ENCODE measurements at regions not wholly inside any gene's neighbourhood (a gene's known extent, or its start where the extent isn't known, plus 50 kb on each side); places are given as distances from the start of the nearest gene placed in this dataset.

- no peak for DNase-seq
Measured at GRCh38 chr9:99441829-99442228, 219.7 kb downstream of the SEC61B start.

GRCh38 chr9:99445371-99445891, 223.3 kb downstream of the SEC61B start:
- DNase-seq, result no peak

- DNase-seq, result no peak
Measured at GRCh38 chr9:99445920-99446319, 223.8 kb downstream of the SEC61B start.

GRCh38 chr9:99447951-99448350, 225.9 kb downstream of the SEC61B start:
- no peak for DNase-seq

GRCh38 chr9:99449726-99450125, 227.6 kb downstream of the SEC61B start:
- no peak for DNase-seq

- no peak for DNase-seq
Measured at GRCh38 chr9:99451112-99451606, 229.1 kb downstream of the SEC61B start.

GRCh38 chr9:99457406-99457805, 235.3 kb downstream of the SEC61B start:
- no peak for DNase-seq

GRCh38 chr9:99457981-99458380, 235.9 kb downstream of the SEC61B start:
- no peak for DNase-seq

- DNase-seq, result no peak
Measured at GRCh38 chr9:99459919-99460318, 237.8 kb downstream of the SEC61B start.

- DNase-seq, result no peak
Measured at GRCh38 chr9:99463131-99463530, 241.0 kb downstream of the SEC61B start.

GRCh38 chr9:99464568-99464967, 242.5 kb downstream of the SEC61B start:
- DNase-seq, result no peak

GRCh38 chr9:99465231-99465907, 243.3 kb downstream of the SEC61B start:
- DNase-seq, result no peak

GRCh38 chr9:99466104-99466503, 244.0 kb downstream of the SEC61B start:
- no peak for DNase-seq

- no peak for DNase-seq
Measured at GRCh38 chr9:99466781-99467180, 244.7 kb downstream of the SEC61B start.

GRCh38 chr9:99471033-99471432, 249.0 kb downstream of the SEC61B start:
- no peak for DNase-seq

GRCh38 chr9:99472240-99472915, 250.3 kb downstream of the SEC61B start:
- DNase-seq, result no peak

- no peak for DNase-seq
Measured at GRCh38 chr9:99472916-99473245, 250.8 kb downstream of the SEC61B start.

- DNase-seq, result no peak
Measured at GRCh38 chr9:99474186-99474585, 252.1 kb downstream of the SEC61B start.

- no peak for DNase-seq
Measured at GRCh38 chr9:99475401-99476065, 253.5 kb downstream of the SEC61B start.

GRCh38 chr9:99478469-99479027, 256.5 kb downstream of the SEC61B start:
- DNase-seq, result no peak

GRCh38 chr9:99479929-99480328, 257.8 kb downstream of the SEC61B start:
- no peak for DNase-seq

GRCh38 chr9:99485459-99485858, 263.4 kb downstream of the SEC61B start:
- DNase-seq, result no peak

GRCh38 chr9:99486684-99487083, 264.6 kb downstream of the SEC61B start:
- DNase-seq, result no peak

All from AML-193 (cell line).